HG02981 (cell line): ENCODE measurements at regions not wholly inside any gene's neighbourhood (a gene's known extent, or its start where the extent isn't known, plus 50 kb on each side); places are given as distances from the start of the nearest gene placed in this dataset.
"Not testable (repeated sequence)": the region's sequence is repeated elsewhere in the genome, so short reads cannot be mapped to it uniquely, and the experiment has no call there.

Experiments used
- ATAC-seq: cut with Tn5 transposase; IDR thresholded peaks from one replicate; pipeline ENCODE4 v1.9.1; 2021; ENCODE audit warnings: mild to moderate bottlenecking, moderate library complexity; ENCODE audit not compliant: unreplicated experiment

GRCh38 chr13:62489731-62490130 lies 1074.1 kb upstream of the PCDH20 start:
- no peak for ATAC-seq

- ATAC-seq: no peak
Measured at GRCh38 chr13:62483774-62484173, 1068.1 kb upstream of the PCDH20 start.

- no peak for ATAC-seq
Measured at GRCh38 chr13:62482351-62482750, 1066.7 kb upstream of the PCDH20 start.

- ATAC-seq: no peak
Measured at GRCh38 chr13:62473944-62474237, 1058.2 kb upstream of the PCDH20 start.

- ATAC-seq: no peak
Measured at GRCh38 chr13:62473190-62473943, 1057.7 kb upstream of the PCDH20 start.

GRCh38 chr13:62453761-62454160 lies 1038.1 kb upstream of the PCDH20 start:
- ATAC-seq: no peak

- ATAC-seq: no peak
Measured at GRCh38 chr13:62450759-62451158, 1035.1 kb upstream of the PCDH20 start.

GRCh38 chr13:62447771-62448382 lies 1032.2 kb upstream of the PCDH20 start:
- ATAC-seq: not testable (repeated sequence)

GRCh38 chr13:62444805-62445204 lies 1029.2 kb upstream of the PCDH20 start:
- ATAC-seq: no peak

GRCh38 chr13:62434081-62434480 lies 1018.4 kb upstream of the PCDH20 start:
- ATAC-seq: no peak

- ATAC-seq: no peak
Measured at GRCh38 chr13:62433660-62434059, 1018.0 kb upstream of the PCDH20 start.

- no peak for ATAC-seq
Measured at GRCh38 chr13:62432906-62433305, 1017.3 kb upstream of the PCDH20 start.

GRCh38 chr13:62432295-62432694 lies 1016.6 kb upstream of the PCDH20 start:
- ATAC-seq: no peak

- no peak for ATAC-seq
Measured at GRCh38 chr13:62431852-62432251, 1016.2 kb upstream of the PCDH20 start.

GRCh38 chr13:62418872-62419271 lies 1003.2 kb upstream of the PCDH20 start:
- no peak for ATAC-seq

GRCh38 chr13:62418376-62418775 lies 1002.7 kb upstream of the PCDH20 start:
- ATAC-seq: no peak

GRCh38 chr13:62407871-62408270 lies 992.2 kb upstream of the PCDH20 start:
- no peak for ATAC-seq

- ATAC-seq: no peak
Measured at GRCh38 chr13:62388515-62388914, 972.9 kb upstream of the PCDH20 start.

GRCh38 chr13:62387647-62388046 lies 972.0 kb upstream of the PCDH20 start:
- ATAC-seq: no peak

- ATAC-seq: not testable (repeated sequence)
Measured at GRCh38 chr13:62379241-62379640, 963.6 kb upstream of the PCDH20 start.

GRCh38 chr13:62377838-62378237 lies 962.2 kb upstream of the PCDH20 start:
- no peak for ATAC-seq

GRCh38 chr13:62375653-62376052 lies 960.0 kb upstream of the PCDH20 start:
- ATAC-seq: no peak

GRCh38 chr13:62371737-62372136 lies 956.1 kb upstream of the PCDH20 start:
- no peak for ATAC-seq
